ENCODE measurements at regions not wholly inside any gene's neighbourhood (a gene's known extent, or its start where the extent isn't known, plus 50 kb on each side); places are given as distances from the start of the nearest gene placed in this dataset.

- H3K4me3 ChIP-seq, result no peak overlapping the region
- no peaks in the 10 kb centered on the region for H3K4me1 ChIP-seq
- no peaks in the 10 kb centered on the region for H3K36me3 ChIP-seq
- no peak overlapping the region for H3K27ac ChIP-seq
- TF ChIP-seq CTCF (IDR thresholded peaks at IDR 0.05), result no peak
- peaks cover 0 to 6% (median 0%) of the 10 kb centered on the region in 3 donors for H3K9me3 ChIP-seq
- intact Hi-C loops (cut with DNase I; ENCODE audit: low total_unique reads), result no loop called here
- no peaks in the 10 kb centered on the region for H3K27me3 ChIP-seq
- DNase-seq, result no peak
These were observed 1354.8 kb upstream of the CDH2 start for GRCh38 chr18:29531746-29532145.

GRCh38 chr18:29523371-29523770, 1346.4 kb upstream of the CDH2 start:
- Histone ChIP-seq H3K27me3 (no peaks in the 10 kb centered on the region), H3K27ac (no peak overlapping the region), H3K4me3 (no peak overlapping the region), H3K36me3 (no peaks in the 10 kb centered on the region), H3K9me3 (no peaks in the 10 kb centered on the region), H3K4me1 (no peaks in the 10 kb centered on the region)
- DNase-seq, result no peak
- intact Hi-C loops (cut with DNase I; ENCODE audit: low total_unique reads), result no loop called here
- TF ChIP-seq CTCF (IDR thresholded peaks at IDR 0.05), result no peak

GRCh38 chr18:29512761-29513160, 1335.8 kb upstream of the CDH2 start:
- no peak for TF ChIP-seq CTCF (IDR thresholded peaks at IDR 0.05)
- Histone ChIP-seq H3K4me3 (no peak overlapping the region), H3K27ac (no peak overlapping the region), H3K9me3 (no peaks in the 10 kb centered on the region), H3K27me3 (no peaks in the 10 kb centered on the region), H3K4me1 (no peaks in the 10 kb centered on the region), H3K36me3 (no peaks in the 10 kb centered on the region)
- DNase-seq, result no peak
- intact Hi-C loops (cut with DNase I; ENCODE audit: low total_unique reads), result no loop called here

GRCh38 chr18:29512203-29512602, 1335.3 kb upstream of the CDH2 start:
- intact Hi-C loops (cut with DNase I; ENCODE audit: low total_unique reads), result no loop called here
- no peak for TF ChIP-seq CTCF (IDR thresholded peaks at IDR 0.05)
- Histone ChIP-seq H3K27ac (no peak overlapping the region), H3K4me1 (no peaks in the 10 kb centered on the region), H3K4me3 (no peak overlapping the region), H3K27me3 (no peaks in the 10 kb centered on the region), H3K36me3 (no peaks in the 10 kb centered on the region), H3K9me3 (no peaks in the 10 kb centered on the region)
- no peak for DNase-seq

GRCh38 chr18:29501952-29502351, 1325.0 kb upstream of the CDH2 start:
- Histone ChIP-seq H3K27me3 (no peaks in the 10 kb centered on the region), H3K4me3 (no peak overlapping the region), H3K4me1 (no peaks in the 10 kb centered on the region), H3K9me3 (no peaks in the 10 kb centered on the region), H3K36me3 (no peaks in the 10 kb centered on the region), H3K27ac (no peak overlapping the region)
- intact Hi-C loops (cut with DNase I; ENCODE audit: low total_unique reads), result no loop called here
- DNase-seq, result no peak
- TF ChIP-seq CTCF (IDR thresholded peaks at IDR 0.05), result no peak

- no peak overlapping the region for H3K27ac ChIP-seq
- TF ChIP-seq CTCF (IDR thresholded peaks at IDR 0.05), result no peak
These were observed 1319.3 kb upstream of the CDH2 start for GRCh38 chr18:29496152-29496680.

More at GRCh38 chr18:29496152-29496680, 1319.3 kb upstream of the CDH2 start:
- no peaks in the 10 kb centered on the region for H3K4me1 ChIP-seq
- no peaks in the 10 kb centered on the region for H3K36me3 ChIP-seq
- no peak overlapping the region for H3K4me3 ChIP-seq
- DNase-seq, result no peak
- no peaks in the 10 kb centered on the region for H3K9me3 ChIP-seq
- H3K27me3 ChIP-seq, result no peaks in the 10 kb centered on the region
- intact Hi-C loops (cut with DNase I; ENCODE audit: low total_unique reads), result no loop called here

Measured in tibial artery (tissue), 4 donors.